ENCODE measurements at regions not wholly inside any gene's neighbourhood (a gene's known extent, or its start where the extent isn't known, plus 50 kb on each side); places are given as distances from the start of the nearest gene placed in this dataset.

GRCh38 chr18:50457639-50458038 is 82.8 kb downstream of the SKA1 start:
- Histone ChIP-seq H3K36me3 (ENCODE audit: low read depth) (no peaks in the 10 kb centered on the region), H3K9me3 (ENCODE audit: severe bottlenecking) (no peaks in the 10 kb centered on the region), H3K27ac (ENCODE audit: poor library complexity, severe bottlenecking) (no peak overlapping the region), H3K4me3 (ENCODE audit: severe bottlenecking) (no peak overlapping the region), H3K4me1 (ENCODE audit: insufficient read depth, poor library complexity, severe bottlenecking) (peaks cover 12% of the 10 kb centered on the region), H3K27me3 (ENCODE audit: insufficient read depth, poor library complexity, severe bottlenecking) (no peaks in the 10 kb centered on the region)
- no peak for ATAC-seq (ENCODE audit: low read depth)
- TF ChIP-seq, protein P1, sequence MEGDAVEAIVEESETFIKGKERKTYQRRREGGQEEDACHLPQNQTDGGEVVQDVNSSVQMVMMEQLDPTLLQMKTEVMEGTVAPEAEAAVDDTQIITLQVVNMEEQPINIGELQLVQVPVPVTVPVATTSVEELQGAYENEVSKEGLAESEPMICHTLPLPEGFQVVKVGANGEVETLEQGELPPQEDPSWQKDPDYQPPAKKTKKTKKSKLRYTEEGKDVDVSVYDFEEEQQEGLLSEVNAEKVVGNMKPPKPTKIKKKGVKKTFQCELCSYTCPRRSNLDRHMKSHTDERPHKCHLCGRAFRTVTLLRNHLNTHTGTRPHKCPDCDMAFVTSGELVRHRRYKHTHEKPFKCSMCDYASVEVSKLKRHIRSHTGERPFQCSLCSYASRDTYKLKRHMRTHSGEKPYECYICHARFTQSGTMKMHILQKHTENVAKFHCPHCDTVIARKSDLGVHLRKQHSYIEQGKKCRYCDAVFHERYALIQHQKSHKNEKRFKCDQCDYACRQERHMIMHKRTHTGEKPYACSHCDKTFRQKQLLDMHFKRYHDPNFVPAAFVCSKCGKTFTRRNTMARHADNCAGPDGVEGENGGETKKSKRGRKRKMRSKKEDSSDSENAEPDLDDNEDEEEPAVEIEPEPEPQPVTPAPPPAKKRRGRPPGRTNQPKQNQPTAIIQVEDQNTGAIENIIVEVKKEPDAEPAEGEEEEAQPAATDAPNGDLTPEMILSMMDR (IDR thresholded peaks at IDR 0.05; ENCODE audit: poor library complexity, severe bottlenecking) = no peak
- no peak for DNase-seq (ENCODE audit: low spot score)

DNA sequence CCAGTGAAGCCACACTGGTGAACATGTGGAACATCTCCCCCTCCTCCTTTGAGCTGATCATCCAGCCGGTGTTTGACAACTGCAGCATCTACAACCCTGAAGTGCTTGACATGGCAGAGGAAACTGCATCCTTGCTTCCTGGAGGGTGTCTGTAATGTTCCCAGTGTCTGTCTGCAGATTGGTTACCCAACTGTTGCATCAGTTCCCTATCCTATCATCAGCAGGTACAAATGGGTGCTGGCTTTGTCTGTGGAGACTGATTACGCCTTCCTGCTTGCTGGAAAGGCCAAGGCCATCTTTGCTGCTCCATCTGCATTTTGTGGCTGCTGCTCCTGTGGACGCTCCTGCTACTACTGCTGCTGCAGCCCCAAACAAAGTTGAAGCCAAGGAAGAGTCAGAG is 83.5 kb downstream of the SKA1 start:
- Histone ChIP-seq H3K27ac (ENCODE audit: poor library complexity, severe bottlenecking) (no peak overlapping the region), H3K9me3 (ENCODE audit: severe bottlenecking) (no peaks in the 10 kb centered on the region), H3K4me1 (ENCODE audit: insufficient read depth, poor library complexity, severe bottlenecking) (peaks cover 12% of the 10 kb centered on the region), H3K4me3 (ENCODE audit: severe bottlenecking) (no peak overlapping the region), H3K36me3 (ENCODE audit: low read depth) (no peaks in the 10 kb centered on the region), H3K27me3 (ENCODE audit: insufficient read depth, poor library complexity, severe bottlenecking) (no peaks in the 10 kb centered on the region)
- DNase-seq (ENCODE audit: low spot score) = no peak
- TF ChIP-seq, protein P1 (IDR thresholded peaks at IDR 0.05; ENCODE audit: poor library complexity, severe bottlenecking) = no peak
- no peak for ATAC-seq (ENCODE audit: low read depth)

GRCh38 chr18:50458796-50459195 is 84.0 kb downstream of the SKA1 start:
- TF ChIP-seq, protein P1 (IDR thresholded peaks at IDR 0.05; ENCODE audit: poor library complexity, severe bottlenecking) = no peak
- no peak for DNase-seq (ENCODE audit: low spot score)
- no peak for ATAC-seq (ENCODE audit: low read depth)
- Histone ChIP-seq H3K27ac (ENCODE audit: poor library complexity, severe bottlenecking) (no peak overlapping the region), H3K4me3 (ENCODE audit: severe bottlenecking) (no peak overlapping the region), H3K36me3 (ENCODE audit: low read depth) (no peaks in the 10 kb centered on the region), H3K4me1 (ENCODE audit: insufficient read depth, poor library complexity, severe bottlenecking) (peaks cover 10% of the 10 kb centered on the region), H3K27me3 (ENCODE audit: insufficient read depth, poor library complexity, severe bottlenecking) (no peaks in the 10 kb centered on the region), H3K9me3 (ENCODE audit: severe bottlenecking) (no peaks in the 10 kb centered on the region)

DNA sequence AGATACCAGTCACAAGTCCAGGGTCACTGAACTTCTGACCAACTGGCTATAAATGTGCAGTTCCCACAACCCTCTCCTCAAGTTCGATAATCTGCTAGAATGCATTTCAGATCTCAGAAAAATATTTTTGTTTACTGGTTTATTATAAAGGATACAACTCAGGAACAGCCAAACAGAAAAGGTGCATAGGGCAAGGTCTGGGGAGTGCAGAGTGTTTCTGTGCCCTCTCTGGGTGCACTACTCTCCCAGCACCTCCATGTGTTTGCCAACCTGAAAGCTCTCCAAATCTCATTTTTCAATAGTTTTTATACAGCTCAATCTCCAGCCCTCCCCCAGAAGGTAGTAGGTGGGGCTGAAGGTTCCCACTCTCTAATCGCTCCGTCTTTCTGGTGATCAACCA is 85.2 kb downstream of the SKA1 start:
- no peak for ATAC-seq (ENCODE audit: low read depth)
- H3K27me3 ChIP-seq (ENCODE audit: insufficient read depth, poor library complexity, severe bottlenecking) = no peaks in the 10 kb centered on the region

GRCh38 chr18:50460716-50461115 is 85.9 kb downstream of the SKA1 start:
- DNase-seq (ENCODE audit: low spot score) = no peak
- no peaks in the 10 kb centered on the region for H3K36me3 ChIP-seq (ENCODE audit: low read depth)
- H3K27me3 ChIP-seq (ENCODE audit: insufficient read depth, poor library complexity, severe bottlenecking) = no peaks in the 10 kb centered on the region
- H3K9me3 ChIP-seq (ENCODE audit: severe bottlenecking) = no peaks in the 10 kb centered on the region
- H3K27ac ChIP-seq (ENCODE audit: poor library complexity, severe bottlenecking) = no peak overlapping the region
- no peak for ATAC-seq (ENCODE audit: low read depth)
- no peaks in the 10 kb centered on the region for H3K4me1 ChIP-seq (ENCODE audit: insufficient read depth, poor library complexity, severe bottlenecking)
- H3K4me3 ChIP-seq (ENCODE audit: severe bottlenecking) = no peak overlapping the region
- TF ChIP-seq, protein P1 (IDR thresholded peaks at IDR 0.05; ENCODE audit: poor library complexity, severe bottlenecking) = no peak

More for the DNA sequence above, 85.2 kb downstream of the SKA1 start:
- no peak overlapping the region for H3K27ac ChIP-seq (ENCODE audit: poor library complexity, severe bottlenecking)
- DNase-seq (ENCODE audit: low spot score) = no peak
- TF ChIP-seq, protein P1 (IDR thresholded peaks at IDR 0.05; ENCODE audit: poor library complexity, severe bottlenecking) = no peak
- no peak overlapping the region for H3K4me3 ChIP-seq (ENCODE audit: severe bottlenecking)
- no peaks in the 10 kb centered on the region for H3K4me1 ChIP-seq (ENCODE audit: insufficient read depth, poor library complexity, severe bottlenecking)
- H3K9me3 ChIP-seq (ENCODE audit: severe bottlenecking) = no peaks in the 10 kb centered on the region
- no peaks in the 10 kb centered on the region for H3K36me3 ChIP-seq (ENCODE audit: low read depth)

All from RWPE2 (cell line).